ENCODE measurements at regions not wholly inside any gene's neighbourhood (a gene's known extent, or its start where the extent isn't known, plus 50 kb on each side); places are given as distances from the start of the nearest gene placed in this dataset.

GRCh38 chr5:82408033-82408432 lies 129.9 kb upstream of the RPS23 start:
- Histone ChIP-seq H3K36me3 (no peaks in the 10 kb centered on the region), H3K27me3 (no peaks in the 10 kb centered on the region), H3K9me3 (peaks cover 0 to 12% (median 10%) of the 10 kb centered on the region in 3 donors), H3K4me3 (no peak overlapping the region), H3K27ac (peak overlapping the region in 1 of 2 donors; percentile 73), H3K4me1 (peaks cover 0 to 26% (median 12%) of the 10 kb centered on the region in 4 donors)
- TF ChIP-seq CTCF (IDR thresholded peaks at IDR 0.05), result no peak
- intact Hi-C loops (cut with DNase I; ENCODE audit: low total_unique reads), result no loop called here
- no peak for DNase-seq

GRCh38 chr5:82406205-82406773 lies 128.1 kb upstream of the RPS23 start:
- H3K4me3 ChIP-seq, result no peak overlapping the region
- no peak for DNase-seq
- H3K4me1 ChIP-seq, result peaks cover 0 to 26% (median 12%) of the 10 kb centered on the region in 4 donors
- no peaks in the 10 kb centered on the region for H3K27me3 ChIP-seq
- H3K9me3 ChIP-seq, result peaks cover 0 to 12% (median 10%) of the 10 kb centered on the region in 3 donors
- peak overlapping the region; percentile 71 to 73 for H3K27ac ChIP-seq
- intact Hi-C loops (cut with DNase I; ENCODE audit: low total_unique reads), result no loop called here
- H3K36me3 ChIP-seq, result no peaks in the 10 kb centered on the region
- TF ChIP-seq CTCF (IDR thresholded peaks at IDR 0.05), result no peak

GRCh38 chr5:82405618-82406204 lies 127.6 kb upstream of the RPS23 start:
- Histone ChIP-seq H3K27ac (peak overlapping the region; percentile 71 to 73), H3K27me3 (no peaks in the 10 kb centered on the region), H3K4me1 (peaks cover 0 to 26% (median 12%) of the 10 kb centered on the region in 4 donors), H3K9me3 (peaks cover 0 to 12% (median 10%) of the 10 kb centered on the region in 3 donors), H3K36me3 (no peaks in the 10 kb centered on the region), H3K4me3 (no peak overlapping the region)
- TF ChIP-seq CTCF (IDR thresholded peaks at IDR 0.05), result no peak
- no peak for DNase-seq
- intact Hi-C loops (cut with DNase I; ENCODE audit: low total_unique reads), result no loop called here

GRCh38 chr5:82405161-82405560 lies 127.0 kb upstream of the RPS23 start:
- Histone ChIP-seq H3K36me3 (no peaks in the 10 kb centered on the region), H3K27ac (peak overlapping the region; percentile 71 to 73), H3K4me3 (no peak overlapping the region), H3K4me1 (peaks cover 0 to 26% (median 12%) of the 10 kb centered on the region in 4 donors), H3K27me3 (no peaks in the 10 kb centered on the region), H3K9me3 (peaks cover 0 to 12% (median 10%) of the 10 kb centered on the region in 3 donors)
- no peak for DNase-seq
- intact Hi-C loops (cut with DNase I; ENCODE audit: low total_unique reads), result no loop called here
- no peak for TF ChIP-seq CTCF (IDR thresholded peaks at IDR 0.05)

- intact Hi-C loops (cut with DNase I; ENCODE audit: low total_unique reads), result no loop called here
These were observed 126.3 kb upstream of the RPS23 start for GRCh38 chr5:82404382-82404945.

More at GRCh38 chr5:82404382-82404945, 126.3 kb upstream of the RPS23 start:
- Histone ChIP-seq H3K36me3 (no peaks in the 10 kb centered on the region), H3K4me1 (peaks cover 0 to 26% (median 12%) of the 10 kb centered on the region in 4 donors), H3K27me3 (no peaks in the 10 kb centered on the region), H3K4me3 (no peak overlapping the region), H3K27ac (peak overlapping the region; percentile 71 to 73), H3K9me3 (peaks cover 0 to 12% (median 10%) of the 10 kb centered on the region in 3 donors)
- DNase-seq, result no peak
- no peak for TF ChIP-seq CTCF (IDR thresholded peaks at IDR 0.05)

All from tibial artery (tissue), 4 donors.